ENCODE measurements at regions not wholly inside any gene's neighbourhood (a gene's known extent, or its start where the extent isn't known, plus 50 kb on each side); places are given as distances from the start of the nearest gene placed in this dataset.

GRCh38 chr2:163368655-163369054 is 367.2 kb downstream of the FIGN start:
- ATAC-seq (no peak), DNase-seq (no peak)
- Histone ChIP-seq H3K9me3 (ENCODE audit: control insufficient read depth, low read length) (no peaks in the 10 kb centered on the region), H3K4me1 (ENCODE audit: control insufficient read depth, insufficient read depth, low read length) (no peaks in the 10 kb centered on the region), H3K27ac (ENCODE audit: low read length) (no peak overlapping the region), H3K4me3 (ENCODE audit: low read length) (no peak overlapping the region), H3K27me3 (ENCODE audit: control insufficient read depth, insufficient read depth) (no peaks in the 10 kb centered on the region)
- intact Hi-C loops (cut with DNase I): no loop called here

GRCh38 chr2:163367825-163368582 is 367.8 kb downstream of the FIGN start:
- no peaks in the 10 kb centered on the region for H3K9me3 ChIP-seq (ENCODE audit: control insufficient read depth, low read length)
- 92% methylated on average over 4 of the region's 4 CpGs for WGBS
- no peak for DNase-seq
- no peaks in the 10 kb centered on the region for H3K4me1 ChIP-seq (ENCODE audit: control insufficient read depth, insufficient read depth, low read length)
- no peak overlapping the region for H3K27ac ChIP-seq (ENCODE audit: low read length)
- H3K4me3 ChIP-seq (ENCODE audit: low read length): no peak overlapping the region
- ATAC-seq: no peak
- H3K27me3 ChIP-seq (ENCODE audit: control insufficient read depth, insufficient read depth): no peaks in the 10 kb centered on the region
- intact Hi-C loops (cut with DNase I): no loop called here

GRCh38 chr2:163364736-163365135 is 371.1 kb downstream of the FIGN start:
- DNase-seq (no peak), ATAC-seq (no peak)
- H3K27me3 ChIP-seq (ENCODE audit: control insufficient read depth, insufficient read depth): no peaks in the 10 kb centered on the region
- H3K4me1 ChIP-seq (ENCODE audit: control insufficient read depth, insufficient read depth, low read length): no peaks in the 10 kb centered on the region
- H3K4me3 ChIP-seq (ENCODE audit: low read length): no peak overlapping the region
- H3K9me3 ChIP-seq (ENCODE audit: control insufficient read depth, low read length): no peaks in the 10 kb centered on the region
- intact Hi-C loops (cut with DNase I): no loop called here
- no peak overlapping the region for H3K27ac ChIP-seq (ENCODE audit: low read length)

GRCh38 chr2:163353551-163353950 is 382.3 kb downstream of the FIGN start:
- ATAC-seq (no peak), DNase-seq (no peak)
- Histone ChIP-seq H3K4me3 (ENCODE audit: low read length) (no peak overlapping the region), H3K27me3 (ENCODE audit: control insufficient read depth, insufficient read depth) (no peaks in the 10 kb centered on the region), H3K9me3 (ENCODE audit: control insufficient read depth, low read length) (no peaks in the 10 kb centered on the region), H3K4me1 (ENCODE audit: control insufficient read depth, insufficient read depth, low read length) (no peaks in the 10 kb centered on the region), H3K27ac (ENCODE audit: low read length) (no peak overlapping the region)
- 78% methylated on average over 1 of the region's 1 CpG for WGBS
- intact Hi-C loops (cut with DNase I): no loop called here

- WGBS: 94% methylated on average over 2 of the region's 2 CpGs
- H3K27me3 ChIP-seq (ENCODE audit: control insufficient read depth, insufficient read depth): no peaks in the 10 kb centered on the region
- ATAC-seq (no peak), DNase-seq (no peak)
- intact Hi-C loops (cut with DNase I): no loop called here
- H3K4me3 ChIP-seq (ENCODE audit: low read length): no peak overlapping the region
- no peaks in the 10 kb centered on the region for H3K4me1 ChIP-seq (ENCODE audit: control insufficient read depth, insufficient read depth, low read length)
- no peaks in the 10 kb centered on the region for H3K9me3 ChIP-seq (ENCODE audit: control insufficient read depth, low read length)
- no peak overlapping the region for H3K27ac ChIP-seq (ENCODE audit: low read length)
Measured at GRCh38 chr2:163351966-163352365, 383.8 kb downstream of the FIGN start.

GRCh38 chr2:163351143-163351542 is 384.7 kb downstream of the FIGN start:
- Histone ChIP-seq H3K9me3 (ENCODE audit: control insufficient read depth, low read length) (no peaks in the 10 kb centered on the region), H3K27ac (ENCODE audit: low read length) (no peak overlapping the region), H3K4me3 (ENCODE audit: low read length) (no peak overlapping the region), H3K27me3 (ENCODE audit: control insufficient read depth, insufficient read depth) (no peaks in the 10 kb centered on the region), H3K4me1 (ENCODE audit: control insufficient read depth, insufficient read depth, low read length) (no peaks in the 10 kb centered on the region)
- intact Hi-C loops (cut with DNase I): no loop called here
- no peak for DNase-seq
- ATAC-seq: no peak
- WGBS: 87% methylated on average over 3 of the region's 3 CpGs

GRCh38 chr2:163348857-163349380 is 386.9 kb downstream of the FIGN start:
- 39% methylated on average over 8 of the region's 8 CpGs for WGBS
- H3K9me3 ChIP-seq (ENCODE audit: control insufficient read depth, low read length): no peaks in the 10 kb centered on the region
- H3K4me3 ChIP-seq (ENCODE audit: low read length): peak overlapping the region; percentile 43
- ATAC-seq: peak; percentile 49 to 61
- H3K4me1 ChIP-seq (ENCODE audit: control insufficient read depth, insufficient read depth, low read length): no peaks in the 10 kb centered on the region
- H3K27ac ChIP-seq (ENCODE audit: low read length): peak overlapping the region; percentile 94
- DNase-seq: peak; percentile 15 to 46 (median 45)
- intact Hi-C loops (cut with DNase I): loop anchor here in 3 of 4 donors (10.0 kb wide), 4 partner anchors 386 to 1086 kb away; partner anchors contain the start of gene FIGN (in 1 of the 3)
- H3K27me3 ChIP-seq (ENCODE audit: control insufficient read depth, insufficient read depth): no peaks in the 10 kb centered on the region

GRCh38 chr2:163347982-163348856 is 387.6 kb downstream of the FIGN start:
- no peaks in the 10 kb centered on the region for H3K9me3 ChIP-seq (ENCODE audit: control insufficient read depth, low read length)
- peak; percentile 78 to 92 (median 91) for DNase-seq
- H3K27me3 ChIP-seq (ENCODE audit: control insufficient read depth, insufficient read depth): no peaks in the 10 kb centered on the region
- ATAC-seq: peak; percentile 98
- no peaks in the 10 kb centered on the region for H3K4me1 ChIP-seq (ENCODE audit: control insufficient read depth, insufficient read depth, low read length)
- intact Hi-C loops (cut with DNase I): loop anchor here in 3 of 4 donors (10.0 kb wide), 4 partner anchors 387 to 1087 kb away; partner anchors contain the start of gene FIGN (in 1 of the 3)
- H3K27ac ChIP-seq (ENCODE audit: low read length): peak overlapping the region; percentile 94
- H3K4me3 ChIP-seq (ENCODE audit: low read length): peak overlapping the region; percentile 43
- 17% methylated on average over 46 of the region's 46 CpGs for WGBS

GRCh38 chr2:163345795-163346573 is 389.8 kb downstream of the FIGN start:
- intact Hi-C loops (cut with DNase I): loop anchor here in 3 of 4 donors (10.0 kb wide), 4 partner anchors 389 to 1089 kb away; partner anchors contain the start of gene FIGN (in 1 of the 3)
- Histone ChIP-seq H3K27me3 (ENCODE audit: control insufficient read depth, insufficient read depth) (no peaks in the 10 kb centered on the region), H3K27ac (ENCODE audit: low read length) (no peak overlapping the region), H3K4me1 (ENCODE audit: control insufficient read depth, insufficient read depth, low read length) (no peaks in the 10 kb centered on the region), H3K9me3 (ENCODE audit: control insufficient read depth, low read length) (no peaks in the 10 kb centered on the region), H3K4me3 (ENCODE audit: low read length) (no peak overlapping the region)
- WGBS: 6% methylated on average over 6 of the region's 6 CpGs
- no peak for DNase-seq
- ATAC-seq: no peak

GRCh38 chr2:163343316-163343715 is 392.5 kb downstream of the FIGN start:
- no peaks in the 10 kb centered on the region for H3K9me3 ChIP-seq (ENCODE audit: control insufficient read depth, low read length)
- H3K4me1 ChIP-seq (ENCODE audit: control insufficient read depth, insufficient read depth, low read length): no peaks in the 10 kb centered on the region
- no peaks in the 10 kb centered on the region for H3K27me3 ChIP-seq (ENCODE audit: control insufficient read depth, insufficient read depth)
- intact Hi-C loops (cut with DNase I): loop anchor here in 3 of 4 donors (10.0 kb wide), 4 partner anchors 391 to 1091 kb away; partner anchors contain the start of gene FIGN (in 1 of the 3)
- ATAC-seq (no peak), DNase-seq (no peak)
- H3K4me3 ChIP-seq (ENCODE audit: low read length): no peak overlapping the region
- WGBS: 90% methylated on average over 7 of the region's 7 CpGs
- no peak overlapping the region for H3K27ac ChIP-seq (ENCODE audit: low read length)
